NCI-H2196 treated with DMSO at 0.1 percent for 48 hours (cell line): ENCODE measurements at regions not wholly inside any gene's neighbourhood (a gene's known extent, or its start where the extent isn't known, plus 50 kb on each side); places are given as distances from the start of the nearest gene placed in this dataset.
"Not testable (repeated sequence)": the region's sequence is repeated elsewhere in the genome, so short reads cannot be mapped to it uniquely, and the experiment has no call there.

Experiments
- DNase-seq: peaks from one replicate; lab custom pipeline; 2025; ENCODE audit not compliant: unreplicated experiment; lab: John Stamatoyannopoulos, UW

- DNase-seq: no peak
Measured at GRCh38 chr16:76970087-76970744, 220.8 kb upstream of the MON1B start.

- no peak for DNase-seq
Measured at GRCh38 chr16:76970745-76971099, 220.3 kb upstream of the MON1B start.

GRCh38 chr16:76976101-76976500 lies 214.9 kb upstream of the MON1B start:
- DNase-seq: no peak

GRCh38 chr16:76976756-76977155 lies 214.2 kb upstream of the MON1B start:
- DNase-seq: no peak

GRCh38 chr16:76984196-76984595 lies 206.8 kb upstream of the MON1B start:
- DNase-seq: no peak

GRCh38 chr16:76985392-76986045 lies 205.5 kb upstream of the MON1B start:
- DNase-seq: no peak

- no peak for DNase-seq
Measured at GRCh38 chr16:76988526-76988925, 202.5 kb upstream of the MON1B start.

- DNase-seq: no peak
Measured at GRCh38 chr16:77002644-77003043, 188.3 kb upstream of the MON1B start.

- DNase-seq: no peak
Measured at GRCh38 chr16:77009453-77009852, 181.5 kb upstream of the MON1B start.

- DNase-seq: no peak
Measured at GRCh38 chr16:77014441-77014840, 176.5 kb upstream of the MON1B start.

- no peak for DNase-seq
Measured at GRCh38 chr16:77030600-77030999, 160.4 kb upstream of the MON1B start.

- DNase-seq: no peak
Measured at GRCh38 chr16:77033516-77033915, 157.5 kb upstream of the MON1B start.

- DNase-seq: no peak
Measured at GRCh38 chr16:77035361-77035760, 155.6 kb upstream of the MON1B start.

- DNase-seq: no peak
Measured at GRCh38 chr16:77037696-77038347, 153.2 kb upstream of the MON1B start.

GRCh38 chr16:77041468-77041867 lies 149.5 kb upstream of the MON1B start:
- DNase-seq: no peak

- DNase-seq: no peak
Measured at GRCh38 chr16:77043076-77043475, 147.9 kb upstream of the MON1B start.

- DNase-seq: no peak
Measured at GRCh38 chr16:77046206-77046605, 144.8 kb upstream of the MON1B start.

GRCh38 chr16:77048085-77048484 lies 142.9 kb upstream of the MON1B start:
- no peak for DNase-seq

GRCh38 chr16:77049577-77049976 lies 141.4 kb upstream of the MON1B start:
- no peak for DNase-seq

- DNase-seq: not testable (repeated sequence)
Measured at GRCh38 chr16:77056597-77056996, 134.4 kb upstream of the MON1B start.

- no peak for DNase-seq
Measured at GRCh38 chr16:77057161-77057774, 133.7 kb upstream of the MON1B start.

GRCh38 chr16:77059446-77059845 lies 131.5 kb upstream of the MON1B start:
- DNase-seq: no peak
